ENCODE measurements at regions not wholly inside any gene's neighbourhood (a gene's known extent, or its start where the extent isn't known, plus 50 kb on each side); places are given as distances from the start of the nearest gene placed in this dataset.

GRCh38 chr16:64012166-64012565 lies 1109.7 kb downstream of the CDH11 start:
- 67 to 70% methylated on average over 2 of the region's 2 CpGs for WGBS, 2 donors
- Histone ChIP-seq H3K4me3 (no peak overlapping the region), H3K9me3 (no peaks in the 10 kb centered on the region), H3K27me3 (no peaks in the 10 kb centered on the region), H3K36me3 (no peaks in the 10 kb centered on the region), H3K4me1 (peaks cover 0 to 23% (median 4%) of the 10 kb centered on the region in 4 donors), H3K27ac (peak overlapping the region in 2 of 4 donors; percentile 31 to 37)
- intact Hi-C loops (cut with DNase I) = no loop called here
- TF ChIP-seq EP300 (IDR thresholded peaks at IDR 0.05) = no peak
- TF ChIP-seq POLR2AphosphoS5 (IDR thresholded peaks at IDR 0.05) = no peak
- TF ChIP-seq CTCF (IDR thresholded peaks at IDR 0.05) = no peak
- no peak for TF ChIP-seq POLR2A (IDR thresholded peaks at IDR 0.05)
- DNase-seq = no peak

GRCh38 chr16:64011650-64012049 lies 1110.2 kb downstream of the CDH11 start:
- Histone ChIP-seq H3K4me1 (peaks cover 0 to 23% (median 4%) of the 10 kb centered on the region in 4 donors), H3K27ac (peak overlapping the region in 2 of 4 donors; percentile 31 to 37), H3K4me3 (no peak overlapping the region), H3K36me3 (no peaks in the 10 kb centered on the region), H3K9me3 (no peaks in the 10 kb centered on the region), H3K27me3 (no peaks in the 10 kb centered on the region)
- no peak for DNase-seq
- TF ChIP-seq CTCF (IDR thresholded peaks at IDR 0.05) (no peak), POLR2A (IDR thresholded peaks at IDR 0.05) (no peak), EP300 (IDR thresholded peaks at IDR 0.05) (no peak), POLR2AphosphoS5 (IDR thresholded peaks at IDR 0.05) (no peak)
- WGBS, 2 donors = 76 to 77% methylated on average over 2 of the region's 2 CpGs
- intact Hi-C loops (cut with DNase I) = no loop called here

- no peak overlapping the region for H3K4me3 ChIP-seq
- TF ChIP-seq POLR2AphosphoS5 (IDR thresholded peaks at IDR 0.05) (no peak), EP300 (IDR thresholded peaks at IDR 0.05) (no peak), POLR2A (IDR thresholded peaks at IDR 0.05) (no peak), CTCF (IDR thresholded peaks at IDR 0.05) (no peak)
- no peak overlapping the region for H3K27ac ChIP-seq
- no peaks in the 10 kb centered on the region for H3K27me3 ChIP-seq
- no peak for DNase-seq
- 82 to 86% methylated on average over 2 of the region's 2 CpGs for WGBS, 2 donors
- no peaks in the 10 kb centered on the region for H3K9me3 ChIP-seq
- H3K36me3 ChIP-seq = no peaks in the 10 kb centered on the region
- intact Hi-C loops (cut with DNase I) = no loop called here
- H3K4me1 ChIP-seq = peaks cover 0 to 14% (median 0%) of the 10 kb centered on the region in 4 donors
Observed at GRCh38 chr16:64008131-64008530, 1113.7 kb downstream of the CDH11 start.

GRCh38 chr16:64004116-64004515 lies 1117.7 kb downstream of the CDH11 start:
- no peaks in the 10 kb centered on the region for H3K36me3 ChIP-seq
- no peaks in the 10 kb centered on the region for H3K27me3 ChIP-seq
- intact Hi-C loops (cut with DNase I) = no loop called here
- no peak for TF ChIP-seq POLR2AphosphoS5 (IDR thresholded peaks at IDR 0.05)
- no peak for TF ChIP-seq EP300 (IDR thresholded peaks at IDR 0.05)
- TF ChIP-seq CTCF (IDR thresholded peaks at IDR 0.05) = no peak
- TF ChIP-seq POLR2A (IDR thresholded peaks at IDR 0.05) = no peak
- no peak overlapping the region for H3K27ac ChIP-seq
- WGBS, 2 donors = 66 to 82% methylated on average over 1 of the region's 1 CpG
- no peak overlapping the region for H3K4me3 ChIP-seq
- no peak for DNase-seq
- H3K9me3 ChIP-seq = no peaks in the 10 kb centered on the region
- peaks cover 0 to 4% (median 0%) of the 10 kb centered on the region in 4 donors for H3K4me1 ChIP-seq

- peaks cover 0 to 2% (median 0%) of the 10 kb centered on the region in 4 donors for H3K9me3 ChIP-seq
- TF ChIP-seq EP300 (IDR thresholded peaks at IDR 0.05) (no peak), CTCF (IDR thresholded peaks at IDR 0.05) (no peak), POLR2A (IDR thresholded peaks at IDR 0.05) (no peak), POLR2AphosphoS5 (IDR thresholded peaks at IDR 0.05) (no peak)
- WGBS, 2 donors = 92 to 93% methylated on average over 8 of the region's 8 CpGs
- no peak overlapping the region for H3K27ac ChIP-seq
- peaks cover 0 to 2% (median 0%) of the 10 kb centered on the region in 4 donors for H3K4me1 ChIP-seq
- H3K36me3 ChIP-seq = no peaks in the 10 kb centered on the region
- H3K4me3 ChIP-seq = no peak overlapping the region
- H3K27me3 ChIP-seq = no peaks in the 10 kb centered on the region
- no peak for DNase-seq
- intact Hi-C loops (cut with DNase I) = no loop called here
Observed at GRCh38 chr16:63995025-63995424, 1126.8 kb downstream of the CDH11 start.
